Mammary epithelial cell (primary cell): ENCODE measurements at regions not wholly inside any gene's neighbourhood (a gene's known extent, or its start where the extent isn't known, plus 50 kb on each side); places are given as distances from the start of the nearest gene placed in this dataset.

Experiments
- CTCF ChIP-seq, 2 donors: IDR thresholded peaks in 1 of 2; conservative IDR thresholded peaks in 1 of 2; 2 replicates each; pipeline ENCODE4 v1.5.1; 2011 to 2012; ENCODE audit warnings: inconsistent platforms in 2 of 2, low read length in 2 of 2, mild to moderate bottlenecking in 2 of 2, control low read depth in 1 of 2, low read depth in 1 of 2; ENCODE audit not compliant: insufficient read depth in 1 of 2; ENCODE audit errors: extremely low read depth in 1 of 2
- EZH2 ChIP-seq: IDR thresholded peaks from 2 replicates; pipeline ENCODE4 v1.6.1; 2012; ENCODE audit warnings: low read length, inconsistent platforms, borderline replicate concordance

- no peak for TF ChIP-seq CTCF (conservative IDR thresholded peaks at IDR 0.05 in 1 of 2, IDR thresholded peaks at IDR 0.05 in 1 of 2; ENCODE audit: extremely low read depth in 1 of 2, insufficient read depth in 1 of 2, low read depth in 1 of 2, low read length in 2 of 2)
- no peak for TF ChIP-seq EZH2
These were observed 157.4 kb downstream of the KLHL28 start for GRCh38 chr14:44804391-44804790.
